WERI-Rb-1 (cell line): ENCODE measurements at regions not wholly inside any gene's neighbourhood (a gene's known extent, or its start where the extent isn't known, plus 50 kb on each side); places are given as distances from the start of the nearest gene placed in this dataset.
A peak's percentile ranks its signal among the peaks of the same experiment; 100 is the strongest.

Experiments used
- DNase-seq: peaks from one replicate; pipeline ENCODE4 v3.0.0-alpha.2; 2020
- H3K27ac ChIP-seq: fragments of 250-450 bp; sonication (Bioruptor Pico); 2 replicates; pipeline ENCODE4 v1.5.1; 2020; ENCODE audit warnings: mild to moderate bottlenecking, moderate library complexity
- H3K27me3 ChIP-seq: fragments of 250-450 bp; sonication (Bioruptor Pico); 2 replicates; pipeline ENCODE4 v1.5.1; 2021; ENCODE audit warnings: mild to moderate bottlenecking, low read depth, moderate library complexity; ENCODE audit not compliant: insufficient read depth, severe bottlenecking
- H3K36me3 ChIP-seq: fragments of 250-450 bp; sonication (Bioruptor Pico); 2 replicates; pipeline ENCODE4 v1.5.1; 2020; ENCODE audit warnings: mild to moderate bottlenecking, moderate library complexity
- H3K4me3 ChIP-seq: 2 replicates; pipeline ENCODE4 v1.5.1; 2011; ENCODE audit warnings: low read depth, mild to moderate bottlenecking, control low read depth, low read length
- H3K9me3 ChIP-seq: fragments of 250-450 bp; sonication (Bioruptor Pico); 2 replicates; pipeline ENCODE4 v1.5.1; 2021; ENCODE audit warnings: mild to moderate bottlenecking, moderate library complexity; ENCODE audit not compliant: severe bottlenecking
- CTCF ChIP-seq: IDR thresholded peaks from 2 replicates; pipeline ENCODE4 v1.5.1; 2011; ENCODE audit warnings: low read depth, mild to moderate bottlenecking, control low read depth, inconsistent platforms, low read length

GRCh38 chr9:18073002-18073401 is 401.0 kb upstream of the ADAMTSL1 start:
- H3K9me3 ChIP-seq, result no peaks in the 10 kb centered on the region
- no peak for TF ChIP-seq CTCF
- H3K36me3 ChIP-seq, result no peaks in the 10 kb centered on the region
- no peak overlapping the region for H3K4me3 ChIP-seq
- H3K27ac ChIP-seq, result no peak overlapping the region
- DNase-seq, result peak; percentile 62
- no peaks in the 10 kb centered on the region for H3K27me3 ChIP-seq

- TF ChIP-seq CTCF, result no peak
- no peak for DNase-seq
- H3K4me3 ChIP-seq, result no peak overlapping the region
- no peak overlapping the region for H3K27ac ChIP-seq
- no peaks in the 10 kb centered on the region for H3K9me3 ChIP-seq
- no peaks in the 10 kb centered on the region for H3K36me3 ChIP-seq
- no peaks in the 10 kb centered on the region for H3K27me3 ChIP-seq
Observed at GRCh38 chr9:18074041-18074440, 399.9 kb upstream of the ADAMTSL1 start.

GRCh38 chr9:18075253-18075952 is 398.6 kb upstream of the ADAMTSL1 start:
- TF ChIP-seq CTCF, result no peak
- DNase-seq, result no peak

GRCh38 chr9:18077941-18078678 is 395.8 kb upstream of the ADAMTSL1 start:
- H3K4me3 ChIP-seq, result no peak overlapping the region
- no peak for TF ChIP-seq CTCF
- H3K9me3 ChIP-seq, result no peaks in the 10 kb centered on the region

More at GRCh38 chr9:18075253-18075952, 398.6 kb upstream of the ADAMTSL1 start:
- H3K27me3 ChIP-seq, result no peaks in the 10 kb centered on the region
- no peak overlapping the region for H3K4me3 ChIP-seq
- H3K36me3 ChIP-seq, result no peaks in the 10 kb centered on the region
- H3K9me3 ChIP-seq, result no peaks in the 10 kb centered on the region
- no peak overlapping the region for H3K27ac ChIP-seq

GRCh38 chr9:18092138-18092537 is 381.8 kb upstream of the ADAMTSL1 start:
- no peak for DNase-seq
- no peak for TF ChIP-seq CTCF
- no peak overlapping the region for H3K4me3 ChIP-seq
- no peak overlapping the region for H3K27ac ChIP-seq
- H3K36me3 ChIP-seq, result no peaks in the 10 kb centered on the region
- H3K9me3 ChIP-seq, result no peaks in the 10 kb centered on the region
- no peaks in the 10 kb centered on the region for H3K27me3 ChIP-seq

More at GRCh38 chr9:18077941-18078678, 395.8 kb upstream of the ADAMTSL1 start:
- Histone ChIP-seq H3K27me3 (no peaks in the 10 kb centered on the region), H3K27ac (no peak overlapping the region), H3K36me3 (no peaks in the 10 kb centered on the region)
- no peak for DNase-seq
